LoVo (cell line): ENCODE measurements at regions not wholly inside any gene's neighbourhood (a gene's known extent, or its start where the extent isn't known, plus 50 kb on each side); places are given as distances from the start of the nearest gene placed in this dataset.
"Not testable (repeated sequence)": the region's sequence is repeated elsewhere in the genome, so short reads cannot be mapped to it uniquely, and the experiment has no call there.

ENCODE experiments used
- DNase-seq: peaks from one replicate; pipeline ENCODE4 v3.0.0-alpha.2; 2016; ENCODE audit warnings: low spot score

DNA sequence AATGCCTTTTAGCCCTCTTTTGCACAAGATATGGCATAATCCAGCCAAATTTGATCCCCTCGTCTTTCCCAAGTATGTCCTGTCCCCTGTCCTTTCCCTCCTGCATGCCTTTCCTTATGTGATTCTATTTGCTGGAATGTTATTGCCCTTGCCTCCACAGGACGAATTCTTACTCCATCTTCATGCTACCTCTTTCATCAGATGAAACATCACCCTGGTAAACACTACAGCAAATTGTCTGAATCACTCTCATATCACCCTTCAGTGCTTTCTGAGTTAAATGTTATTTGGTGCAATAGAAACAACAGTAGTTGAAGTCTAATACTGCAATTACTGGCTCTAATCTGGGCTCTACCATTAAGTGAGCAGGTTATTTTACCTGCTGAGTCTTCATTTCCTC, 52.2 kb upstream of the FAT1 start:
- no peak for DNase-seq

GRCh38 chr4:186778134-186778533, 54.5 kb upstream of the FAT1 start:
- no peak for DNase-seq

- DNase-seq, result peak; percentile 75
Measured at GRCh38 chr4:186780291-186781031, 56.8 kb upstream of the FAT1 start.

DNA sequence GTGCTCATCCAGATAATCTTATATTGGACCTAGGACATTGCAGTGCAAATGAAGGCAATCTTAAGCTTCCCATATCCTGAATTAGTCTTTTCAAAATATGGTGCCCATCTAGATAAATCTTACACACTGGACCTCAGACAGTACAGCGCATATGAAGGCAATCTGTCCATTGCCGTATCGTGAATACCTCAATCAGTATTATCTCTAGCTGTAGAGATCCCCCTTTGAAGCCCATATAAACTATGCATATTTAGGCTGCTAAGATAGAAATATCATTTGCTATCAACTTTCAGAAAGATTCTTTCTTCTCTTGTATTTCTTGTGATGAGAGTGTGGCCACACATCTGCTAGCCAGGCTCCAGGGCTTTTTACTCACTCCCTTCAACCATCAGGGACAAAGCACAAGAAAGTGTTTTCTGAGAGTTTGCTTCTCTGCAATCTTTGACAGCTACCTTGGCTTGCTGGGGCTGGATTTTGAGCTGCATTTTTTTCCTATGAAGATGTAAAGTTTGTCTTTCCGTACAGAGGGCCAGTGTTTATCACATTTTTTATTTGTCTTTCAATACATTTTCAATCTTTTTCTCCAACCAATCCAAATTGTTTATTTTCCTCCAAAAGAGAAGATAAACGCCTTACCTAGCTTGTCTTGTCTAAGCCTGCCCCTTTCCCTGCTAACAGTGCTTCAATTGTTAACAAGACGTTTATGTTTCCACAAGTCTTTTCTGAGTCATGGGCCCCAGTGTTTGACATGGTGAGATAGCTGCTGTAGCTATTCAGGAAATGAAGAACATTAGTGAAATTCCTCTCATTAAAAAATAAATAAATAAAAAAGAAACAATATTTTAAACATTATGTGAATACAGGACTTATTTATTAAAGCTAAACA, 57.6 kb upstream of the FAT1 start:
- peak; percentile 66 for DNase-seq

DNA sequence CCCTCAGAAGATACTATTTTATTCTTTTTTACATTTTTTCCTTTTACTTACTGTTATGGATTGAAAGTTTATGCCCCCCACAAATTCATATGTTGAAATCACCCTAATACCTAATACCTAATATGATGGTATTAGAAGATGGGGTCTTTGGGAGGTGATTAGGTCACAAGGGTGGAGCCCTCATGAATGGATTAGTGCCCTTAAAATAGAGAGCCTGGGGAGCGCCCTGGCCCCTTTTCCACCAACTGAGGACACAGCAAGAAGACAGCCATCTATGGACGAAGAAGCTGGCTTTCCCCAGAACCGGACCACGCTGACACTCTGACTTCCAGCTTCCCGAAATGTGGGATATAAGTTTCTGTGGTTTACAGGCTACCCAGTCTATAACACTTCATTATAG, 58.6 kb upstream of the FAT1 start:
- DNase-seq, result no peak

GRCh38 chr4:186787536-186787935, 63.9 kb upstream of the FAT1 start:
- DNase-seq, result peak; percentile 42

- no peak for DNase-seq
Measured at GRCh38 chr4:186789651-186790050, 66.0 kb upstream of the FAT1 start.

DNA sequence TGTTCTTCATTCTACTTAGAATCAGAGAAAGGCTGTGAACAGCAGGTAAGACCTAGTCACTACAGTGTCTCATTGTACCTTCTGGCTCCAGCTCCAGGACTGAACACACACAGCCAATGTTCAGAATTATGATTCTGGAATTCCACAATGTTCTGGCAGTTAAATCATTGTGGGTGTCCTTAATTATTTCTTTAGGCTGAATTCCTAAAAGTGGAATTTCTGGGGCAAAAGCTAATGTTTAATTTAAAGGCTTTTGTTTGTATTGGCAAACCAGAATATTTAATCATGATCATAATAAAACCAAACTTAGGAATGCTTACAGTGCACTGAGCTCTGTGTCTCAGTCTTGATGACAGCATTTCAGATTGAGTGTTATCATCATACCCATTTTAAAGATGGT, 67.0 kb upstream of the FAT1 start:
- no peak for DNase-seq

GRCh38 chr4:186792728-186793366, 69.2 kb upstream of the FAT1 start:
- no peak for DNase-seq

GRCh38 chr4:186798951-186799659, 75.4 kb upstream of the FAT1 start:
- no peak for DNase-seq

DNA sequence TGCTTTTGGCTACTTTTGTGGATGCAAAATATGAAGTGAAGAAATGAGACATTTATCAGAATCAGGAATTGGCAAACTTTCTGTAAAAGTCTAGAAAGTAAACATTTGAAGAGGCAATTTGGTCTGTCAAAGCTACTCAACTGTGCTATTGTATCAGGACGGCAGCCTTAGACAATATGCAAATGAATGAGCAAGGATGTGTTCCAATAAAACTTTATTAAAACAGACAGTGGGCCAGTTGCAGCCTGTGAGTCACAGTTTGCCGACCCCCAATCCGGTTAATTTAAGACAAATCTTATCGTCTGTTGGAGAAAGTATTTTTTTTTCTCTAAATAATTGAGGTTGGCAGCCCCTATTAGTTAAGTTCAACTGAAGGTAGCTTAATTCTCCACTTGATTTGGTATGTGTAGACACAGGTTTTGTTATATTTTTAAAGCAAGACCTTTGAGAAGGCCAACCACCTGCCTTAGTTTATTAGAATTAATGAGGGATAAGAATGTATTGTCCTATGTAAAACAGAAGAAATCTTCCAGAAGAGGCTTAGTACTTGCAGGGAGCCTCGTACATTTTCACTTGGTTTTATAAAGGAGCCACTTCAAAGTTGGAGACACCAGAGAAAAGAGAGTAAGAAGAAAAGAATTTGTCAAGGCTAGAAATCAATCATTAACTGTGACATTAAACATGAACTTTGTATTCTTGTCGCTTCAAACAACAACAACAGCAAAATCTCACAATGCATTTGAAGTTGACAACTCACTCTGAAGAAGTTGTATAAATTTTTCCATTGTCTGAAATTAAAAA, 81.6 kb upstream of the FAT1 start:
- peak; percentile 78 for DNase-seq

DNA sequence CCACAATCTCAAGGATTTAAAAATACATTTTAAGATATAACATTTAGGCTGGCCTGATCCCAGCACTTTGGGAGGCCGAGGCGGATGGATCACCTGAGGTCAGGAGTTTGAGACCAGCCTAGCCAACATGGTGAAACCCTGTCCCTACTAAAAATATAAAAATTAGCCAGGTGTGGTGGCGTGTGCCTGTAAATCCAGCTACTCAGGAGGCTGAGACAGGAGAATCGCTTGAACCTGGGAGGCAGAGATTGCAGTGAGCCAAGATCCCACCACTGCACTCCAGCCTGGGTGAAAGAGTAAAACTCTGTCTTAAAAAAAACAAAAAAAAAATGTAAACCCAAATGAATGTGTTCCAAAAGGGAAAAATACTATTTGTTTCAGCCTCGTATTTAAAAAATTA, 82.3 kb upstream of the FAT1 start:
- DNase-seq, result not testable (repeated sequence)

GRCh38 chr4:186806679-186807421, 83.2 kb upstream of the FAT1 start:
- no peak for DNase-seq

GRCh38 chr4:186807808-186808629, 84.4 kb upstream of the FAT1 start:
- DNase-seq, result no peak

DNA sequence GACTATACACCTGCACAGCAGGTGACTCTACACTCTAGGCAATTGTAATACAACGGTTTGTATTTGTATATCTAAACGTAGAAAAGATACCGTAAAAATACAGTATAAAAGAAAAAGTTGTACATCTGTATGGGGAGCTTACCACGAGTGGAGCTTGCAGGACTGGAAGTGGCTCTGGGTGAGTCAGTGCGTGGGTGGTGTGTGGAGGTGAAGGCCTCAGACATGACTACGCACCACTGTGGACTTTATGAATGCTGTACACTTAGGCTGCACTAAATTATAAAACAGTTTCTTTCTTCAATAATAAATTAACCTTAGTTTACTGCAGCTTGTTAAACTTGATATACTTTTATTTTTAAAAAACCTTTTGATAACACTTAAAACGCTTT, 85.0 kb upstream of the FAT1 start:
- DNase-seq, result peak; percentile 49

GRCh38 chr4:186809070-186809469, 85.4 kb upstream of the FAT1 start:
- no peak for DNase-seq

DNA sequence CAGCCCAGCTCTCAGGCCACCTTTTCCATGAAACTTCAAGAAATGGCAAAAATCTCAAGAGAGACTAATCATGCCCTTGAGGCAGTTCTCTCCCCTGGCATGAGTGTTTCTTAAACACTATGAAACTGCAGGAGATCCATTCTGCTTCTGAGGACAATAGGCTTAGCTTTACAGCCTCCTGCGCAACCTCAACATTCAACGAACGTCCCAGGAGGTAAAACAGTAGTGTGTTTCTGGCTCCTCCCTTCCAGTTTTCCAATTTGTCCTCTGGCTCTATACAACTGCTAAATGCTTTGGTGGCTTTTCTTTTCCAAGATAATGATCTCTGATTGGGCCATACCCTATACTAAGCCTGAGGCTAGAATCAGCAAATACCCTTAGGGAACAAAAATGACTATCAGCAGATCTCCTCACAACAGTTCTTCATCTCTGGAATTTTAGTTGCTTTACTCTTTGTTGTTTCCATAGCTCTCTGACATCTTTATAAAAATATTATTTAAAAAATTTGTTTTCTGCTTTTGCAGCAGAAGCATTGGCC, 87.0 kb upstream of the FAT1 start:
- peak; percentile 56 for DNase-seq

GRCh38 chr4:186812592-186812991, 88.9 kb upstream of the FAT1 start:
- no peak for DNase-seq

GRCh38 chr4:186813377-186814068, 89.9 kb upstream of the FAT1 start:
- peak; percentile 59 for DNase-seq
